Stomach (tissue), 8 donors: ENCODE measurements at regions not wholly inside any gene's neighbourhood (a gene's known extent, or its start where the extent isn't known, plus 50 kb on each side); places are given as distances from the start of the nearest gene placed in this dataset.

Experiments used
- DNase-seq, 2 donors: peaks; one replicate each; pipeline versions ENCODE4 v3.0.0 to v3.0.0-alpha.2; 2013 to 2019
- H3K27ac ChIP-seq, 5 donors: fragments of 200-600 bp in 4 of 5; sonication (generic) in 4 of 5; one replicate each; pipeline ENCODE4 v1.5.1; 2013 to 2019; ENCODE audit warnings: mild to moderate bottlenecking in 1 of 5, moderate library complexity in 1 of 5
- H3K27me3 ChIP-seq, 3 donors: fragments of 200-600 bp; sonication (generic); one replicate each; pipeline ENCODE4 v1.5.1; 2017 to 2019; ENCODE audit warnings: mixed run types in 1 of 3
- H3K36me3 ChIP-seq, 4 donors: fragments of 200-600 bp; sonication (generic); 1 replicate in 3 of 4; 2 replicates in 1 of 4; pipeline ENCODE4 v1.5.1; 2016 to 2019
- H3K4me1 ChIP-seq, 4 donors: fragments of 200-600 bp; sonication (generic); one replicate each; pipeline ENCODE4 v1.5.1; 2016 to 2019
- H3K4me3 ChIP-seq, 4 donors: fragments of 200-600 bp; sonication (generic) in 3 of 4; one replicate each; pipeline ENCODE4 v1.5.1; 2016 to 2019; ENCODE audit warnings: mild to moderate bottlenecking in 1 of 4
- H3K9me3 ChIP-seq, 4 donors: fragments of 200-600 bp; sonication (generic); one replicate each; pipeline ENCODE4 v1.5.1; 2016 to 2019
- EP300 ChIP-seq: sonication (generic); formaldehyde crosslinking; IDR thresholded peaks from one replicate; pipeline ENCODE4 v1.6.1; 2017; ENCODE audit warnings: antibody characterized with exemption
- POLR2A ChIP-seq, 4 donors: fragments of 450-650 bp; IDR thresholded peaks; one replicate each; pipeline ENCODE4 v1.6.1; 2016; ENCODE audit warnings: antibody characterized with exemption in 4 of 4, control low read depth in 2 of 4, mild to moderate bottlenecking in 1 of 4, moderate library complexity in 1 of 4
- POLR2AphosphoS5 ChIP-seq, 3 donors: sonication (generic); formaldehyde crosslinking; IDR thresholded peaks; one replicate each; pipeline ENCODE4 v1.6.1; 2016; ENCODE audit warnings: antibody characterized with exemption in 3 of 3
- WGBS, 5 donors: extraction: QIAGEN DNeasy Blood & Tissue Kit in 3 of 5; methylation state at CpG; one replicate each; pipeline versions ENCODE4 v1.1.5 to v1.1.7; 2013 to 2018; 5-methylcytosine and 5-hydroxymethylcytosine counted together
- intact Hi-C: fragments of 100-400 bp; cut with DNase I; formaldehyde crosslinking; loops from one replicate; pipeline ENCODE4 v1.15.1; 2023; ENCODE audit warnings: low total_unique reads
- TF ChIP-seq, protein P1 (sequence below), 7 experiments: fragments of 450-650 bp in 4 of 7; fragments of 200-600 bp in 3 of 7; sonication (generic) in 3 of 7; IDR thresholded peaks; one replicate each; pipeline ENCODE4 v1.5.1; 2016 to 2019; ENCODE audit warnings: antibody characterized with exemption in 7 of 7, control low read depth in 2 of 7, mild to moderate bottlenecking in 1 of 7
- donor health status: healthy with polysubstance abuse.
- donor health status: Bipolar disorder and iron deficiency.
- donor health status: healthy.

DNA sequence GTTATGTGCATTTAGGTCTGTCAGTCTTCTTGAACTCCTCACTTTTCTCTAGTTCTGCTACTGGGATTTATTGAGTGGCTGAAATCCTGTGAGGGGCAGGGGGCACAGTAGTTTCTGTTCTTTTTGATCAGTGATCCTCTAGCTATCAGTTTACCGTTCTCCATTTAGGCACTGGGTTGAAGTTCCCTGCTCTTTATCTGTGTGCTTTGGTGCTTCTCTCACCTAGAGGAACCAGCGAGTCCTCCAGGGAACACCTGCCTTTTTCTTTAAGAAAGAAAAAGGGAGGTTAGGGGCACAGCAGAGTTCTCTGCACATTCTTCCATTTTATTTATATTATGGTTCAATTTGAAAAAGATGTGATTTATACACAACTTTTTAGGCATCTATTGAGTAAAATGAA lies 503.0 kb upstream of the AGA start:
- intact Hi-C loops, result no loop called here
- H3K27ac ChIP-seq, result no peak overlapping the region
- no peak for DNase-seq
- WGBS, 5 donors, result 25 to 59% (median 26%) methylated on average over 2 of the region's 2 CpGs
- H3K36me3 ChIP-seq, result no peaks in the 10 kb centered on the region
- no peak overlapping the region for H3K4me3 ChIP-seq
- H3K27me3 ChIP-seq, result no peaks in the 10 kb centered on the region
- H3K4me1 ChIP-seq, result no peaks in the 10 kb centered on the region
- no peaks in the 10 kb centered on the region for H3K9me3 ChIP-seq
- TF ChIP-seq EP300, result no peak
- no peak for TF ChIP-seq POLR2AphosphoS5 (IDR thresholded peaks at IDR 0.05)
- TF ChIP-seq, protein P1, sequence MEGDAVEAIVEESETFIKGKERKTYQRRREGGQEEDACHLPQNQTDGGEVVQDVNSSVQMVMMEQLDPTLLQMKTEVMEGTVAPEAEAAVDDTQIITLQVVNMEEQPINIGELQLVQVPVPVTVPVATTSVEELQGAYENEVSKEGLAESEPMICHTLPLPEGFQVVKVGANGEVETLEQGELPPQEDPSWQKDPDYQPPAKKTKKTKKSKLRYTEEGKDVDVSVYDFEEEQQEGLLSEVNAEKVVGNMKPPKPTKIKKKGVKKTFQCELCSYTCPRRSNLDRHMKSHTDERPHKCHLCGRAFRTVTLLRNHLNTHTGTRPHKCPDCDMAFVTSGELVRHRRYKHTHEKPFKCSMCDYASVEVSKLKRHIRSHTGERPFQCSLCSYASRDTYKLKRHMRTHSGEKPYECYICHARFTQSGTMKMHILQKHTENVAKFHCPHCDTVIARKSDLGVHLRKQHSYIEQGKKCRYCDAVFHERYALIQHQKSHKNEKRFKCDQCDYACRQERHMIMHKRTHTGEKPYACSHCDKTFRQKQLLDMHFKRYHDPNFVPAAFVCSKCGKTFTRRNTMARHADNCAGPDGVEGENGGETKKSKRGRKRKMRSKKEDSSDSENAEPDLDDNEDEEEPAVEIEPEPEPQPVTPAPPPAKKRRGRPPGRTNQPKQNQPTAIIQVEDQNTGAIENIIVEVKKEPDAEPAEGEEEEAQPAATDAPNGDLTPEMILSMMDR (IDR thresholded peaks at IDR 0.05), result no peak
- TF ChIP-seq POLR2A (IDR thresholded peaks at IDR 0.05), result no peak

DNA sequence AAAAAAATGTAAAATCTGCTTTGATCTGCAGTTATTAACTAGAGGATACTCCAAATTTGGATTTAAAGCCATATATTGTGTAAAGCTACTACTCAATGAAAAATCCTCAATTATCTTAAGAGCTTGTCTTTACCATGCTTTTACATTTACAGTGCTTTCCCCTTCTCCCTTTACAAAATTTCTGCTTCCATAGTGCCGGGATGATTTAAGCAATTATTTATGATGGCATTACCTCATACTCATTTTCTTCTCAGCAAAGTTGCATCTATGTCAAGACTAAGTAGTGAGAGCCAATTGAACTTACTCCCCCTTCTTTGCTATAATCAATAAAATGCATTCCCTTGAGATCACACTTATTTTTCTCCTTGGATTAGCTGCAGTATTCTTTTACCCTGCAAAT lies 505.4 kb upstream of the AGA start:
- Histone ChIP-seq H3K4me3 (no peak overlapping the region), H3K27ac (no peak overlapping the region), H3K27me3 (no peaks in the 10 kb centered on the region), H3K4me1 (no peaks in the 10 kb centered on the region), H3K9me3 (no peaks in the 10 kb centered on the region), H3K36me3 (no peaks in the 10 kb centered on the region)
- intact Hi-C loops, result no loop called here
- 82 to 100% (median 91%) methylated on average over 1 of the region's 1 CpG for WGBS, 5 donors
- TF ChIP-seq, protein P1 (IDR thresholded peaks at IDR 0.05), result no peak
- TF ChIP-seq EP300 (no peak), POLR2AphosphoS5 (IDR thresholded peaks at IDR 0.05) (no peak), POLR2A (IDR thresholded peaks at IDR 0.05) (no peak)
- DNase-seq, result no peak

- intact Hi-C loops, result no loop called here
- H3K27me3 ChIP-seq, result no peaks in the 10 kb centered on the region
- no peak overlapping the region for H3K27ac ChIP-seq
- H3K36me3 ChIP-seq, result no peaks in the 10 kb centered on the region
- no peaks in the 10 kb centered on the region for H3K9me3 ChIP-seq
- WGBS, 5 donors, result 78 to 89% (median 84%) methylated on average over 4 of the region's 4 CpGs
- H3K4me1 ChIP-seq, result no peaks in the 10 kb centered on the region
- no peak for TF ChIP-seq POLR2AphosphoS5 (IDR thresholded peaks at IDR 0.05)
- no peak for TF ChIP-seq EP300
- TF ChIP-seq POLR2A (IDR thresholded peaks at IDR 0.05), result no peak
- TF ChIP-seq, protein P1 (IDR thresholded peaks at IDR 0.05), result no peak
- H3K4me3 ChIP-seq, result no peak overlapping the region
- DNase-seq, result no peak
Observed at GRCh38 chr4:177948853-177949252, 506.6 kb upstream of the AGA start.

DNA sequence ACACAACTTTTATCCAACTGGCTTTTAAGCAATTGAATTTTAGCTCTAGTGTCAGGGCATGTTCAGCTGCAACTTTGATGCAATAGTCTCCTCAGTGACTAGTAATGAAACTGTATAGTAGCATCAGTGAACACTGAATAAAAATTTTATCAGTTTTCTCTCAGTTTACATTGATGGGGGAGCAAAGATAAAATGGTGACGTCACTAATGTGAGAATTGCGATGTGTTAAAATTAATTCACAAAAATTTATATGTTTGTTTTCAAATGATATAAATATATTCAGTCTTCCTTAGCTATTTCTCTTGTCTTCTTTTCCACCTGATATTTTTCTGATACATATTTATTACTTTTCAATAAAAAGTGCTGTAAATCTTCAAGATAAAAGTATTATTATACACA lies 508.8 kb upstream of the AGA start:
- intact Hi-C loops, result no loop called here
- Histone ChIP-seq H3K4me3 (no peak overlapping the region), H3K36me3 (no peaks in the 10 kb centered on the region), H3K4me1 (no peaks in the 10 kb centered on the region), H3K9me3 (no peaks in the 10 kb centered on the region), H3K27me3 (no peaks in the 10 kb centered on the region), H3K27ac (no peak overlapping the region)
- TF ChIP-seq POLR2AphosphoS5 (IDR thresholded peaks at IDR 0.05) (no peak), EP300 (no peak), POLR2A (IDR thresholded peaks at IDR 0.05) (no peak)
- TF ChIP-seq, protein P1 (IDR thresholded peaks at IDR 0.05), result no peak
- WGBS, 5 donors, result 83 to 90% (median 86%) methylated on average over 2 of the region's 2 CpGs
- DNase-seq, result no peak
